Lower leg skin (tissue), 4 donors: ENCODE measurements at regions not wholly inside any gene's neighbourhood (a gene's known extent, or its start where the extent isn't known, plus 50 kb on each side); places are given as distances from the start of the nearest gene placed in this dataset.
A peak's percentile ranks its signal among the peaks of the same experiment; 100 is the strongest.

ENCODE experiments used
- DNase-seq, 2 donors: peaks; one replicate each; pipeline ENCODE4 v3.0.0-alpha.2; 2019; ENCODE audit warnings: low spot score in 2 of 2
- H3K4me3 ChIP-seq: fragments of 200-600 bp; sonication (generic); 2 replicates; pipeline ENCODE4 v1.5.1; 2017; ENCODE audit warnings: mild to moderate bottlenecking, low read depth; ENCODE audit not compliant: poor library complexity, severe bottlenecking
- POLR2A ChIP-seq, 2 donors: fragments of 450-650 bp; IDR thresholded peaks; one replicate each; pipeline ENCODE4 v1.6.1; 2016 to 2017; ENCODE audit warnings: antibody characterized with exemption in 2 of 2, mild to moderate bottlenecking in 1 of 2, moderate library complexity in 1 of 2
- WGBS, 2 donors: methylation state at CpG; one replicate each; pipeline ENCODE4 v1.1.5; 2018; 5-methylcytosine and 5-hydroxymethylcytosine counted together
- intact Hi-C: fragments of 100-400 bp; cut with DNase I; formaldehyde crosslinking; loops from one replicate; pipeline ENCODE4 v1.15.0; 2023; ENCODE audit warnings: low total_unique reads
- TF ChIP-seq, protein P1 (sequence below), 3 donors: fragments of 450-650 bp; IDR thresholded peaks; one replicate each; pipeline ENCODE4 v1.5.1; 2016; ENCODE audit warnings: antibody characterized with exemption in 3 of 3, mild to moderate bottlenecking in 3 of 3, moderate library complexity in 2 of 3

DNA sequence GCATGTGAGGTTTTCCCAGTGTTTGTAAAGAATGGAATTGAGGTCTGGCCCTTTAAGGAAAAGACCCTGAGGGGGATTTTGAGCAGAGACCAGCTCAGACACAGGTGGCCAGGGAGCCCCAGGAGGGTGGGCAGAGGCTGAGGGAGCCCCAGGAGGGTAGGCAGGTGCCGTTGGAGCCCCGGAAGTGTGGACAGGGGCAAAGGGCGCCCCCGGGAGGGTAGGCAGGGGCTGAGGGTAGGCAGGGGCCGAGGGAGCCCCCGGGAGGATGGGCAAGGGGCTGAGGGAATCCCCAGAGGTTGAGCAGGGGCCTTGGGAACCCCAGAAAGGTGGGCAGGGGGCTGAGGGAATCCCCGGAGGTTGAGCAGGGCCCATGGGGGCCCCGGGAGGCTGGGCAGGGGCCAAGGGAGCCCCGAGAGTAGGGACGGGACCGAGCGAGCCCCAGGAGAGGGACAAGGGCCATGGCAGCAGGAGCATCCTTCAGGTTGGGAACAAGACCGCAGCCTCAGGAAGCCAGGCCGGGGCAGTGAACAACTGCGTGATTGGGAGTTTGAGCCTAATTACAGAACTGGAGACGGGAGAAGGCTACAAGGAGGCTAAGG is 292.0 kb downstream of the BRD1 start:
- no peak overlapping the region for H3K4me3 ChIP-seq
- TF ChIP-seq, protein P1, sequence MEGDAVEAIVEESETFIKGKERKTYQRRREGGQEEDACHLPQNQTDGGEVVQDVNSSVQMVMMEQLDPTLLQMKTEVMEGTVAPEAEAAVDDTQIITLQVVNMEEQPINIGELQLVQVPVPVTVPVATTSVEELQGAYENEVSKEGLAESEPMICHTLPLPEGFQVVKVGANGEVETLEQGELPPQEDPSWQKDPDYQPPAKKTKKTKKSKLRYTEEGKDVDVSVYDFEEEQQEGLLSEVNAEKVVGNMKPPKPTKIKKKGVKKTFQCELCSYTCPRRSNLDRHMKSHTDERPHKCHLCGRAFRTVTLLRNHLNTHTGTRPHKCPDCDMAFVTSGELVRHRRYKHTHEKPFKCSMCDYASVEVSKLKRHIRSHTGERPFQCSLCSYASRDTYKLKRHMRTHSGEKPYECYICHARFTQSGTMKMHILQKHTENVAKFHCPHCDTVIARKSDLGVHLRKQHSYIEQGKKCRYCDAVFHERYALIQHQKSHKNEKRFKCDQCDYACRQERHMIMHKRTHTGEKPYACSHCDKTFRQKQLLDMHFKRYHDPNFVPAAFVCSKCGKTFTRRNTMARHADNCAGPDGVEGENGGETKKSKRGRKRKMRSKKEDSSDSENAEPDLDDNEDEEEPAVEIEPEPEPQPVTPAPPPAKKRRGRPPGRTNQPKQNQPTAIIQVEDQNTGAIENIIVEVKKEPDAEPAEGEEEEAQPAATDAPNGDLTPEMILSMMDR (IDR thresholded peaks at IDR 0.05): no peak
- no peak for TF ChIP-seq POLR2A (IDR thresholded peaks at IDR 0.05)
- WGBS, 2 donors: 79 to 87% methylated on average over 16 of the region's 16 CpGs
- peak in 1 of 2 donors; percentile 56 for DNase-seq
- intact Hi-C loops: no loop called here

DNA sequence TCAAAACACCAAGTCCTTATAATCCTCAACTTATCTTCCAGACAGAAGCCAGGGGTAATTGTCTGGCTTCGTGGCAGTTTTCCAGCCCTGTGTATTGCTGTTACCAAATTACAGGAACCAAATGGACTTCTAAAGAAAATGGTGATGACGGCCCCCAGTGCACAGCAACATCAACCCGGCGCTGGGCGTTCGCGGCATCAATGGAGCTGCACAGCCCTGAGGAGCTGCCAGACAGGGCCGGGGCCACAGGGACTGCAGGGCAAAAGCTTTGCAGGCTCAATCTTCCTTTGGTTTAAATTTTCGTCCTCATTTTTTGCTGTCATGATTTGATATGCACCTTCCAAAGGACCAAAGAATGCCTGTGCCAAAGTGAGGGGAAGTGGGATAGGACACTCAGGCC is 292.5 kb downstream of the BRD1 start:
- no peak for TF ChIP-seq POLR2A (IDR thresholded peaks at IDR 0.05)
- TF ChIP-seq, protein P1 (IDR thresholded peaks at IDR 0.05): no peak
- peak in 1 of 2 donors; percentile 59 for DNase-seq
- no peak overlapping the region for H3K4me3 ChIP-seq
- intact Hi-C loops: no loop called here
- WGBS, 2 donors: 80 to 85% methylated on average over 9 of the region's 9 CpGs

DNA sequence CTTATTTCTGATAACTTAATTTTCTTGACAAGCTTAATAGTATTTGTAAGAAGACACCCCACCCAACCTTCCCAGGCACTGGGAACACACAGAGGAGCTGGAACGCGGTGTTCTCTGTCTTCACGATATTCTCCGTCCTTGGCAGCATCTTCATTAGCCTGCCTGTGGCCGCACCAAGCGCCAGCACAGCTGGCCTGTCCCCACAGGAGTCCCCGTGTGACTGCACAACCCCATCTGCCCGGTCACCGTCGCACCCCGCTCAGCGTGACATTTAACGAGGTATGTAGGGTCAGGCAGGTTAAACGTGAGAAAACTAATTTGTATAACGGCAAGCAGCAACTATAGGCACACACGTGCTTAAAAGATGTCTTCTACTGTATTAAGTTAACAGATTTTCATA is 293.3 kb downstream of the BRD1 start:
- intact Hi-C loops: no loop called here
- 55 to 70% methylated on average over 16 of the region's 16 CpGs for WGBS, 2 donors

DNA sequence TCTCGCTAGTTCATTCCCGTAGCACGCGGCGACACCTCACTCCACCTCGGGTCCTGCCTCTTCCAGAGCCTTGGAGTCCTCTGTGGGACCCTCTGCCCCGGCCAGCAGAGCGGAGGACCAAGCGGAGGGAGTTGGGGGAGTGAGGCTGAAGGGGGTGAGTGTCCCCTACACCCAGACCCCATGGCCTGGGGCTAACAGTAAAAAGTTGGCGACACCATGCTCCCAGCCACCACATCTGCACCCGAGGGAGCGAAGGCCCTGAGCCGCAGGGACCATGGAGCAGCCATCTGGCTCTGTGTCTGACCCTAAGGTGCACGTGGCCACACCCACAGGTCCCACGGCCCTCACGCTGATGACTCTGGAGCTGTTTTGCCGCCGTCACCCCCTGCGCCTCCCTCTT is 293.8 kb downstream of the BRD1 start:
- WGBS, 2 donors: 86 to 87% methylated on average over 19 of the region's 19 CpGs
- intact Hi-C loops: no loop called here
- H3K4me3 ChIP-seq: no peak overlapping the region
- peak in 1 of 2 donors; percentile 78 for DNase-seq
- TF ChIP-seq POLR2A (IDR thresholded peaks at IDR 0.05): no peak
- TF ChIP-seq, protein P1 (IDR thresholded peaks at IDR 0.05): no peak

More for the DNA sequence above, 293.3 kb downstream of the BRD1 start:
- peak in 1 of 2 donors; percentile 31 for DNase-seq
- TF ChIP-seq, protein P1 (IDR thresholded peaks at IDR 0.05): no peak
- H3K4me3 ChIP-seq: no peak overlapping the region

DNA sequence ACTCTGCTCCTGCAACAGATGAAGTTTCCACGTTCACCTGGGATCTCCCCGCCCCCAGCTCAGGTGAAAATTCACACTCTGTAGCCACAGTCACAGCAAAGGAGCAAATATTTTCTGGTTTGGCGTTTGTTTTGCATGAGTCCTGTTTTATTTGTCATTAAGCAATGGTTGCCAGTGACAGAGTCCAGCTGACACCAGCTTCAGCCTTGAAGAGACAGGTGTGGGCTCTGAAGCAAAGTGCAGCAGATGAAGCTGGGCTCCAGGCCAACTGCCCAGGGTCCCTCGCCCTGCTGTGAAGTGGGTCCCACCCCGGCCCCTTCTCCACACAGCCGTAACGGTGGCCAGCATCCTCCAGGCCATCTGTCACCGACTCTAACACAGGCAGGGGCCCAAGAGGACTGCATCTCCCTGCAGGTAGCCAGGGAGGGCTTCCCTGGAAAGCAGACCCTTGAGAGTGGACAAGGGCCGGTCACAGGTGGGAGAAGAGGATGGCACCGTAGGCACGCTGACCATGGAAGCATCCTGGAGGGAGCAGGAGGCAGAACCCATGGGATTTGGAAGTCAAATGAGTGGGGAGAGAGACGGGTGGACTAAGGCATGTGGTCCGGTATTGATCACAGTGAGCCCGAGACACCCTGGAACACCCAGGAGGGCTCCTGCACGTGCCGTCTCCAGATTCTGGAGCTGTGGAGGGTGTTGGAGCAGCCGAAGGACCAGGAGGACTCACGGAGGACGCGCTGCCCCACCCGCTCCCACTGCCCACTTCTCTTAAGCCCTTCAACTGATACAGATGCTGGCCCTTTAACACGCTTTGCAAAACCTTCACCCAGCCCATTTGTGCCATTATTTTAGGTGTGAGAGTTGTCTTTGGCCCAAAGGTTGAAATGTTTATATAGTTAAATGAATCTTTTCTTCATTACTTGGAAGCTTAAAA is 294.5 kb downstream of the BRD1 start:
- TF ChIP-seq, protein P1 (IDR thresholded peaks at IDR 0.05): no peak
- TF ChIP-seq POLR2A (IDR thresholded peaks at IDR 0.05): no peak
- intact Hi-C loops: no loop called here
- H3K4me3 ChIP-seq: no peak overlapping the region
- DNase-seq: peak in 1 of 2 donors; percentile 46
- 80 to 83% methylated on average over 22 of the region's 22 CpGs for WGBS, 2 donors
